Peyer's patch (tissue), 4 donors: ENCODE measurements at regions not wholly inside any gene's neighbourhood (a gene's known extent, or its start where the extent isn't known, plus 50 kb on each side); places are given as distances from the start of the nearest gene placed in this dataset.

ENCODE experiments used
- POLR2A ChIP-seq, 2 donors: fragments of 450-650 bp; IDR thresholded peaks; one replicate each; pipeline ENCODE4 v1.5.1; 2017; ENCODE audit warnings: antibody characterized with exemption in 2 of 2, mild to moderate bottlenecking in 2 of 2, moderate library complexity in 2 of 2
- TF ChIP-seq, protein P1 (sequence below), 6 experiments: fragments of 450-650 bp in 4 of 6; fragments of 200-600 bp in 2 of 6; sonication (generic) in 1 of 6; IDR thresholded peaks; one replicate each; pipeline ENCODE4 v1.5.1; 2017 to 2019; ENCODE audit warnings: antibody characterized with exemption in 6 of 6, mild to moderate bottlenecking in 3 of 6, moderate library complexity in 1 of 6

DNA sequence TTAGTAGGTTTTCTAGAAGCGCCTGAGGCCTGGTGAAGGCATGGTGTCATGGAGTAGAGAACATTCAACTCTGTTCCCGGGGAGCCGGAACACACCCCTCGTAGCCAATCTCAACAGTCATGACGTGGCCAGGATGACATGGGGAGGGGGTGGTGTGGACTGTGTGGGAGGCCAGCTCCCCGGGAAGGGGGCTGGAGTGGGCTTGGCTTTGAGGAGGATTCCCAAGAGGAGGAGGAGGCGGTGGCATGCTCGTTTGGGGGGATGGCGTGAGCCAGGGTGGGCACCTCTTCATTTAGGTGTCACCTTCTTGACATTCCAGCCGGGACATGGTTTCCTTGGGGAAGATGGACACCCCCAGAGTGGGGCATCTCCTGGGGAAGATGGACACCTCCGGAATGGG lies 257.5 kb downstream of the SEC14L1 start:
- TF ChIP-seq, protein P1, sequence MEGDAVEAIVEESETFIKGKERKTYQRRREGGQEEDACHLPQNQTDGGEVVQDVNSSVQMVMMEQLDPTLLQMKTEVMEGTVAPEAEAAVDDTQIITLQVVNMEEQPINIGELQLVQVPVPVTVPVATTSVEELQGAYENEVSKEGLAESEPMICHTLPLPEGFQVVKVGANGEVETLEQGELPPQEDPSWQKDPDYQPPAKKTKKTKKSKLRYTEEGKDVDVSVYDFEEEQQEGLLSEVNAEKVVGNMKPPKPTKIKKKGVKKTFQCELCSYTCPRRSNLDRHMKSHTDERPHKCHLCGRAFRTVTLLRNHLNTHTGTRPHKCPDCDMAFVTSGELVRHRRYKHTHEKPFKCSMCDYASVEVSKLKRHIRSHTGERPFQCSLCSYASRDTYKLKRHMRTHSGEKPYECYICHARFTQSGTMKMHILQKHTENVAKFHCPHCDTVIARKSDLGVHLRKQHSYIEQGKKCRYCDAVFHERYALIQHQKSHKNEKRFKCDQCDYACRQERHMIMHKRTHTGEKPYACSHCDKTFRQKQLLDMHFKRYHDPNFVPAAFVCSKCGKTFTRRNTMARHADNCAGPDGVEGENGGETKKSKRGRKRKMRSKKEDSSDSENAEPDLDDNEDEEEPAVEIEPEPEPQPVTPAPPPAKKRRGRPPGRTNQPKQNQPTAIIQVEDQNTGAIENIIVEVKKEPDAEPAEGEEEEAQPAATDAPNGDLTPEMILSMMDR (IDR thresholded peaks at IDR 0.05): no peak
- no peak for TF ChIP-seq POLR2A (IDR thresholded peaks at IDR 0.05)
